ENCODE measurements at regions not wholly inside any gene's neighbourhood (a gene's known extent, or its start where the extent isn't known, plus 50 kb on each side); places are given as distances from the start of the nearest gene placed in this dataset.

- intact Hi-C loops (cut with DNase I), result no loop called here
- DNase-seq (ENCODE audit: low spot score), result no peak
Measured at GRCh38 chr3:106719583-106719982, 657.7 kb upstream of the CCDC54 start.

DNA sequence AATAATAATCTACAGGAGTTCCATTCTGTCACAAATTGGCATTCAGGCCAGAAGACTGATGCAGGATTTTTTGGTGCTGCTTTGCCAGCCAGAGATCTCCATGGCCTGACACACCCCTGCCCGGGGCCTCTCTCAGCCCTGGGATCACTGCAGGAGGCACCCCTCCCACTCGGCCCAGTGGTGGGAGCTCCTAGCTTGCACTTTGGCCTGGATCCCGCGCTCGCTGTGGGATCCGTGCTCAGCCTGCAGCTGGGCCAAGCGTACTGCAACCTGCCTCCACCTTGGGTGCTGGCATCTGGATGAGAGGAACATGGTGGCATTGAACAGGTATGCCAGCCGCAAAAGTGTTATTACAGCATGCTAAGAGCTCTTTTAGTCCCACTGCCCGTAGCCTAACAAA, 656.7 kb upstream of the CCDC54 start:
- DNase-seq (ENCODE audit: low spot score), result no peak
- intact Hi-C loops (cut with DNase I), result no loop called here

DNA sequence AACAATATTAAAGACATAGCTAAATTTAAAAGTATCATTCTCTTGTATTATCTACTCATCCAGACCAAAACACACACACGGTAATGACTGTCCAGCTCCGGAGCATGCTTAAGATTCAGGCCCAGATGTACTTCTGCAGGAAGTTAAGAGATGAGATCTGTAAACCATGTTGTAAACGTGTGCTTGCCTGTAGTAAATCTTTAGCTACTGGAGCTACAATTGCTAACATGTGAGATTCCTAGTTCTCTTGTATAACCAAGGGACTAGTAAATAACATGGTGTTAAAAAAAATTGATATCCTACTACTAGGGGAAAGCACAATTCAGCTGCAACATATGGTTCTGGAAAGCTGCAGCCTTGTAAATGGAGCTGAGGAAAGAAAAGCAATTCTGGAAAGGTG, 651.7 kb upstream of the CCDC54 start:
- DNase-seq (ENCODE audit: low spot score), result no peak
- intact Hi-C loops (cut with DNase I), result no loop called here

DNA sequence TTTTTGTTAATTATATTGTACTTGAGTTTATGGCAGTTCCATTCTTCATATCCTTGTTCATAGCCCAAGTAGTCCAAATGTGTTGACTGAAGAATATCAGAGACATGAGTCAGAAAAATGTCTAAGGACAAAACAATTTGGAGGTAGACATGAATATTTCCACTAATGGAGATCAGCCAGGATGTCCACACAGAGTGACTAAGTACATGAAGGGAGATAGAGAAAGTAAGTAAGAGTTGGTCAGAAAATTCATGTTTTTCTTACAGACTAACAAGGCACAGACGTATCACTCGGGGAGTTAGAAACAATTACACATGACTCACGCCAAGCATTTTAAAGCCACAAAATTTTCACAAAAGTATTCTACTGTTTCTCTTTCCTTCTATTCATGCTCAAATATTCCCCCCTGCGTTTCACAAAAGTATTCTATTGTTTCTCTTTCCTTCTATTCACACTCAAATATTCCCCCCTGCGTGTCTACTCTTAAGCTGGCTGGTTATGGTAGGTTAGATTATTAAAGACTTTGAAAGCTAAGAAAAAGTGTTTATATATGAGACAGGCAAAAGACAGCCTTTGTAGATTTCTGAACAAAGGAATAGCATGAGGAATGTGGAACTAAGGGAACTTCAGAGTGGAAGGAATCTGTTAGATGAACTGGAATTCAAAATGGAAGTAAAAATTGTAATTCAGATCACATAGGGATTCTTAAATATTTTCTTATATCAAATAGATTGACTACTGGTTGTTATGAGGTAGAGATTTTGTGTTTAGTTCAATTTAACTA, 648.7 kb upstream of the CCDC54 start:
- no peak for DNase-seq (ENCODE audit: low spot score)
- intact Hi-C loops (cut with DNase I), result no loop called here

DNA sequence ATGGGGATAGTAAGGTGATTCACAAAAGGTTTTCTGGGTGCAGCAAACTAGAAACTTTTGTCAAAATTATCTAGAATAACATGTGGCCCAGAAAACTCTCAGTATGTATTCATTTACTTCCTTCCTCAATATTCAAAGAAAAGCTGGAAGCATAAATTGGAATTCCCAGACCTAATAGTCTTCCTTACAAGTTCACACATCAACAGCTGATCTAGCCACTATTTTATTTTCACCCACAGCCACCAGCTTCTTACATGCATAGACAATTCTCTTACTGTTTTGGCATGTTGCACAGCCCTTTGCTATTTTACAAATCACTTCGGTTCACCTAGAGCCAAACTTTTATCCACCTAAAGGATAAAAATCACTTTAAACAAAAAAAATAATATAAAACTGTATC, 647.8 kb upstream of the CCDC54 start:
- intact Hi-C loops (cut with DNase I), result no loop called here
- DNase-seq (ENCODE audit: low spot score), result no peak

GRCh38 chr3:106731230-106731629, 646.0 kb upstream of the CCDC54 start:
- no peak for DNase-seq (ENCODE audit: low spot score)
- intact Hi-C loops (cut with DNase I), result no loop called here

DNA sequence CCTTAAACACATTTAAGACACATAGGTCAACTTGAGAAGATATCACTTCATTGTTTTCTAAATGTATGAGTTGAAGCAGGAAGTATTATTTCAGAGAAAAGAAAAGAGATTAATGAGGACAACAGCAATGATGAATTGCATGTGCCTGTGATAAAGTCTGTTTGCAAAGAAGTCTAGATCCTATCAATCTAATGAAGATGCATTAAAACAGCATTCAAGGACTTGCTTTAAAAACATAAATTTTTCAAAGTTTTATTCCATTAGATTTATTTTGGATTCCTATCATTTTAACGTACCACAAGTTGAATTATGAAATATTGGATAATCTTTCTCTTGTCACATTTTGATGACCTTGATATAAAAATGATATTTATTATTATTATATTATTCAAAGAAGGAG, 642.5 kb upstream of the CCDC54 start:
- DNase-seq (ENCODE audit: low spot score), result no peak
- intact Hi-C loops (cut with DNase I), result no loop called here

DNA sequence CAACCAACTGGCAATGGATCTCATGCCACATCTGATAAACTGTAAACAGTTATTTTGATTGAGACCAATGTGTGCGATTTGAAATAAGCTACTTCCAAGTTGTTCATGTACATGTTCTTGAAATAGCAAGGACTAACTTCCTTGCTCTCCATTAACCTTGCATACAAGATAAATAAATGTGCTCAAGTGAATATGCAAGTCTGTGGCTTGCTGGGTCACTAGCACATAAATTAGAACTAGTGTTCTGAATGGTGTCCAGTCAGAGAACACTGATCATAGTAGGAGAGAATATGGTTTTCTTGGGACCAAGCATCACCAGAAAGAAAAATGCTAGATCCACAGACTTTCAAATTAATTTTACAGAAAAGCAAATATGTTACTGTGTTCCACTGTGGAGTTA, 640.0 kb upstream of the CCDC54 start:
- no peak for DNase-seq (ENCODE audit: low spot score)
- intact Hi-C loops (cut with DNase I), result no loop called here

DNA sequence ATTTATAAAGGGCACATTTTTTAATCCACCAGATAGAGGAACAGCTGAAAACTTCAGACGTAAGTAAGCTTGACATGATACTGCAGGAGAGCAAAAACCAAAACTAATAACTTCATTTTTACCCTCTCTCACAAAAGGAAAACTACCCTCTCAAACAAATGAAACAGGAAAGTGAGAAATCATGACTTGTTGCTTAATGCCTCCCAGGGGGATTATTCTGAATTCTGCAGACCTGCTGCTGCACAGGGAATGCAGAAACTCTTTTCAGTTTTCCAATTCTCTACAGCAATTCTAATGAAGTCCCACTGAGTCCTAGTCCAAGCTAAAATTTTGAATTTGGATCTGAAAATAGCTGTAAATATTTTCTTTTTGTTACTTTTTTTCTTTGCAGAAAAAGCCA, 637.1 kb upstream of the CCDC54 start:
- DNase-seq (ENCODE audit: low spot score), result no peak
- intact Hi-C loops (cut with DNase I), result no loop called here

DNA sequence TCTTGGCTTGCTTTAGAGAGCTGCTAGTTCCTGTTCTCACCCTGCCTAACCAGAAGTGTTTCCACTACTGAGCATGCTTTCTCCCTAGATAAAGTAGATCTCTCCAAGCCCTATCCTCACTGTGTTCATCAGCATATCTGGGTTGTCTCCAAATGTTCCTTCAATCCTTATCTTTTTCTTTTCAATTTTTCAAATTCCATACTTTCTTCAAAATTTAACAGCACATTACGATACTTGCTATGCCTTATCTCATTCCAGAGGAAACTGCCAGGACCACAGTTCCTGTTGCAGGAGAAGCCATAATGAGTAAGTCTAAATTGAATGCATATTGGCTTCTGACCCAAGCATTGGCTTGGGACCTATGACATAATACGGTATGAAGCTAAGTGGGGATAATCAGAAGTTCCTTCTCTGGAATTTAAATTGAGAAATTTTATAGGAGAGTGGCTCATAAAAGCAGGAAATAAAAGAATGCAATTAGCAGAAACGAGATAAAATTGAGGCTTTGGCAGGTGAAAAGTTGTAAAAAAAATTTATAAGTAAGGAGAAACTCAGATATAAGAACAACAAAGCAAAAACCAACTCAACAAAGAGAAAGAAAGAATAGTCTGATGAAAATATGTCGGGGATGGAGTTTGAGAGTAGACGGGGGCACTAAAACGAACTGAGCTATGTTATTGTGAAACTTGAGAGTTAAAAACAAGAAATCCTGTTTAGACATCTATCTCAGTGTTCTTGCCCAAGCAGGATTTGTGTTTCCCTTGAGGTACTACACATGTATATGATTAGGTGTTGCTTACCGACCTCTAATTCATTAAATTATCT, 631.7 kb upstream of the CCDC54 start:
- intact Hi-C loops (cut with DNase I), result no loop called here
- DNase-seq (ENCODE audit: low spot score), result no peak

- DNase-seq (ENCODE audit: low spot score), result no peak
- intact Hi-C loops (cut with DNase I), result no loop called here
Measured at GRCh38 chr3:106746286-106746685, 631.0 kb upstream of the CCDC54 start.

DNA sequence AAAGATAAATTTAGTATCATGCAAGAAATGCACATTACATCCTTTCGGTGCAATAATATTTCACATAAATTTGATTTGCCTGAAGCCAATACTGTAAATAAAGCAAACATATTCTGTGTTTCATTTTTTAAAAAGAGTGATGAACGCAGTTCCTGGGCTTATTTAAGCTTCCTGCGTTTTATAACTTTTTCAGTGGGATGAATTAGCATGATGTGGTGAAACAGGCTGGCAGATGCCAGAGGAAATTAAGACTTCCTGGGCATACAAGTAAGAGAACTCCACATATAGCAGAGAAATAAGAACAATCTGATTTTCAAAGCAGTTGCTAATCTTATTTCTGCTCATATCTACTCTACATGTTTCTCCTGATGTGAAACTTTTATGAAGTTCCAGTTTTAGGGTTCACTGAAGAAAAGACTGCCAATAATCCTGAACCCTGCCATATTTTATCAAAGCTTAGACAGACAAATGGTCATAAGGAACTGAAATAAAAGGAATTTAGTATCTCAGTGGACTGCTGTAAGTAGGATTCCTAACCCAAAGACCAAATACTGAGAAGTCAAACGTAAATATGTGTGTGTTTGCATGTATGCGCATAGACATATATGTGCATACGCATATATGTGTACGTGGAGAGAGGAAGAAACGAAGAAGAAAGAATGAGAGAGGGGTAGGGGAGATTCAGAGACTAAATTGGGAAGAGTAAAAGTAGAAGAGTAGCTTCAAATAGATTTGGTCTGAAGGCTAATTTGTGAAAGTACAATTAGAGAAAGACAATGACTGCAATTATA, 628.6 kb upstream of the CCDC54 start:
- intact Hi-C loops (cut with DNase I), result no loop called here
- no peak for DNase-seq (ENCODE audit: low spot score)

GRCh38 chr3:106750092-106750491, 627.1 kb upstream of the CCDC54 start:
- intact Hi-C loops (cut with DNase I), result no loop called here
- DNase-seq (ENCODE audit: low spot score), result no peak

- DNase-seq (ENCODE audit: low spot score), result no peak
- intact Hi-C loops (cut with DNase I), result no loop called here
Measured at GRCh38 chr3:106755336-106755735, 621.9 kb upstream of the CCDC54 start.

- intact Hi-C loops (cut with DNase I), result no loop called here
Measured at GRCh38 chr3:106756901-106757300, 620.3 kb upstream of the CCDC54 start.

GRCh38 chr3:106758459-106758858, 618.8 kb upstream of the CCDC54 start:
- intact Hi-C loops (cut with DNase I), result no loop called here
- no peak for DNase-seq (ENCODE audit: low spot score)

More at GRCh38 chr3:106756901-106757300, 620.3 kb upstream of the CCDC54 start:
- no peak for DNase-seq (ENCODE audit: low spot score)

- intact Hi-C loops (cut with DNase I), result no loop called here
- no peak for DNase-seq (ENCODE audit: low spot score)
Measured at GRCh38 chr3:106759731-106760130, 617.5 kb upstream of the CCDC54 start.

DNA sequence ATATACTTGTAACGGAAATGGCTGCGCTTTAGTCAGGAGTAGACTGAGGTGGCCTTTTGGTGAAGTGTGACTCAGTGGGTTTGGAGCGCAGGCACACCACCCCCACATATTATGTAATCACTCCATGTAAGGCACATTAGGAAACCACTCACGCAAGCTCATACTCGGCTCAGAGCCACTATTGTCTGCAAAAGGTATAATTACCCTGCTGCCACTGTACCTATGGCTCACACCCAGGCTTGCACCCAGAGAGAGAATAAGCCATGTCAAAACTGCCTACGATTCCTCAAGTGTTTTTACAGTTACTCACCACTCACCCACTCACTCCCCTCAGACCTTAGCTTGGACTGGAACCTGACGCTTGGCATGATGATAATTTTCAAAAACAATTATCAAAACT, 611.9 kb upstream of the CCDC54 start:
- no peak for DNase-seq (ENCODE audit: low spot score)
- intact Hi-C loops (cut with DNase I), result no loop called here

GRCh38 chr3:106768941-106769480, 608.2 kb upstream of the CCDC54 start:
- intact Hi-C loops (cut with DNase I), result no loop called here
- no peak for DNase-seq (ENCODE audit: low spot score)

DNA sequence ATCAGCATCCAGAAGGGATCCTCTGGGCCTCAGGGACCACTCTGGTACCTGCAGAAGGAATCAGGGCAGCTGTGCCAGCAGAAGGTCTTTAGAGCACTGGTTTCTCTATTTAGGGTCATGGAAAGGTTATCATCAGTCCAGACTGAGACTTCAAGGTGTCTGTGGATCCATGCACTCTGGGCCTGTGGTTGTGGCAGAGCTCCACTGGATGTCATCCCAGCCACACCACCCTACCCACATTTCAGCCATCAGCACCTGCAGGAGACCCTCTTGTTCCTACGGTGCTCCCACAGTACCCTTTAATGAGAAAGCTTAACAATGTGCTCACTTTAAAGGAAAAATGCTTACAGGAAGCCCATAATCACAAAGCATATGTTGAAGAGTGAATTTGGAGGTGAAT, 603.4 kb upstream of the CCDC54 start:
- intact Hi-C loops (cut with DNase I), result no loop called here

More for the DNA sequence above, 603.4 kb upstream of the CCDC54 start:
- DNase-seq (ENCODE audit: low spot score), result no peak

Measured in cardiac septum (tissue), 1 donor.